ENCODE measurements at regions not wholly inside any gene's neighbourhood (a gene's known extent, or its start where the extent isn't known, plus 50 kb on each side); places are given as distances from the start of the nearest gene placed in this dataset.
"Not testable (repeated sequence)": the region's sequence is repeated elsewhere in the genome, so short reads cannot be mapped to it uniquely, and the experiment has no call there.

- no peak for DNase-seq (ENCODE audit: low read depth in 2 of 3, low spot score in 1 of 3)
Observed at GRCh38 chr10:93220296-93221170, 146.8 kb downstream of the CYP26A1 start.

- DNase-seq (ENCODE audit: low read depth in 2 of 3, low spot score in 1 of 3): no peak
Observed at GRCh38 chr10:93221171-93221496, 147.4 kb downstream of the CYP26A1 start.

GRCh38 chr10:93221521-93221920 lies 147.8 kb downstream of the CYP26A1 start:
- no peak for DNase-seq (ENCODE audit: low read depth in 2 of 3, low spot score in 1 of 3)

GRCh38 chr10:93222211-93222754 lies 148.6 kb downstream of the CYP26A1 start:
- DNase-seq (ENCODE audit: low read depth in 2 of 3, low spot score in 1 of 3): no peak

GRCh38 chr10:93222876-93223275 lies 149.2 kb downstream of the CYP26A1 start:
- no peak for DNase-seq (ENCODE audit: low read depth in 2 of 3, low spot score in 1 of 3)

GRCh38 chr10:93223336-93223735 lies 149.6 kb downstream of the CYP26A1 start:
- DNase-seq (ENCODE audit: low read depth in 2 of 3, low spot score in 1 of 3): no peak

- DNase-seq (ENCODE audit: low read depth in 2 of 3, low spot score in 1 of 3): no peak
Observed at GRCh38 chr10:93224005-93224779, 150.5 kb downstream of the CYP26A1 start.

GRCh38 chr10:93225938-93226337 lies 152.2 kb downstream of the CYP26A1 start:
- no peak for DNase-seq (ENCODE audit: low read depth in 2 of 3, low spot score in 1 of 3)

- DNase-seq (ENCODE audit: low read depth in 2 of 3, low spot score in 1 of 3): no peak
Observed at GRCh38 chr10:93226619-93227018, 152.9 kb downstream of the CYP26A1 start.

- not testable (repeated sequence) for DNase-seq (ENCODE audit: low read depth in 2 of 3, low spot score in 1 of 3)
Observed at GRCh38 chr10:93230596-93230995, 156.9 kb downstream of the CYP26A1 start.

- DNase-seq (ENCODE audit: low read depth in 2 of 3, low spot score in 1 of 3): not testable (repeated sequence)
Observed at GRCh38 chr10:93232159-93232558, 158.5 kb downstream of the CYP26A1 start.

- not testable (repeated sequence) for DNase-seq (ENCODE audit: low read depth in 2 of 3, low spot score in 1 of 3)
Observed at GRCh38 chr10:93234940-93235339, 161.2 kb downstream of the CYP26A1 start.

GRCh38 chr10:93235686-93236085 lies 162.0 kb downstream of the CYP26A1 start:
- DNase-seq (ENCODE audit: low read depth in 2 of 3, low spot score in 1 of 3): no peak

GRCh38 chr10:93236393-93237040 lies 162.8 kb downstream of the CYP26A1 start:
- no peak for DNase-seq (ENCODE audit: low read depth in 2 of 3, low spot score in 1 of 3)

- no peak for DNase-seq (ENCODE audit: low read depth in 2 of 3, low spot score in 1 of 3)
Observed at GRCh38 chr10:93245147-93245546, 171.5 kb downstream of the CYP26A1 start.

- DNase-seq (ENCODE audit: low read depth in 2 of 3, low spot score in 1 of 3): no peak
Observed at GRCh38 chr10:93245779-93246178, 172.1 kb downstream of the CYP26A1 start.

GRCh38 chr10:93248583-93249227 lies 175.0 kb downstream of the CYP26A1 start:
- DNase-seq (ENCODE audit: low read depth in 2 of 3, low spot score in 1 of 3): no peak

- no peak for DNase-seq (ENCODE audit: low read depth in 2 of 3, low spot score in 1 of 3)
Observed at GRCh38 chr10:93250010-93250409, 176.3 kb downstream of the CYP26A1 start.

GRCh38 chr10:93254180-93254853 lies 180.6 kb downstream of the CYP26A1 start:
- no peak for DNase-seq (ENCODE audit: low read depth in 2 of 3, low spot score in 1 of 3)

- no peak for DNase-seq (ENCODE audit: low read depth in 2 of 3, low spot score in 1 of 3)
Observed at GRCh38 chr10:93255546-93255945, 181.9 kb downstream of the CYP26A1 start.
